NT2/D1 (cell line): ENCODE measurements at regions not wholly inside any gene's neighbourhood (a gene's known extent, or its start where the extent isn't known, plus 50 kb on each side); places are given as distances from the start of the nearest gene placed in this dataset.
A peak's percentile ranks its signal among the peaks of the same experiment; 100 is the strongest.

Experiments
- DNase-seq: peaks from one replicate; pipeline ENCODE4 v3.0.0-alpha.2; 2011; ENCODE audit warnings: low read depth, low spot score
- H3K27me3 ChIP-seq: 2 replicates; pipeline ENCODE4 v1.6.0; 2011; ENCODE audit warnings: mild to moderate bottlenecking; ENCODE audit not compliant: insufficient read length, insufficient read depth
- H3K36me3 ChIP-seq: 2 replicates; pipeline ENCODE4 v1.6.1; 2011; ENCODE audit warnings: mild to moderate bottlenecking, low read length, mixed read lengths; ENCODE audit not compliant: insufficient read depth, insufficient read length
- H3K4me1 ChIP-seq: 2 replicates; pipeline ENCODE4 v1.5.1; 2011; ENCODE audit not compliant: insufficient read depth, insufficient read length
- H3K4me3 ChIP-seq: 2 replicates; pipeline ENCODE4 v1.5.1; 2011; ENCODE audit warnings: low read depth; ENCODE audit not compliant: insufficient read length
- H3K9ac ChIP-seq: 2 replicates; pipeline ENCODE4 v1.6.0; 2011; ENCODE audit warnings: low read depth; ENCODE audit not compliant: insufficient read length
- H3K9me3 ChIP-seq: 2 replicates; pipeline ENCODE4 v1.5.1; 2011; ENCODE audit warnings: mild to moderate bottlenecking, low read length; ENCODE audit not compliant: insufficient read depth
- SUZ12 ChIP-seq: IDR thresholded peaks from 2 replicates; pipeline ENCODE4 v1.6.1; 2011; ENCODE audit not compliant: insufficient read length, insufficient read depth; ENCODE audit errors: extremely low read depth
- YY1 ChIP-seq: IDR thresholded peaks from 2 replicates; pipeline ENCODE4 v1.6.1; 2011; ENCODE audit not compliant: insufficient read length, insufficient read depth
- ZNF274 ChIP-seq: IDR thresholded peaks from 2 replicates; pipeline ENCODE4 v1.6.1; 2011; ENCODE audit warnings: mild to moderate bottlenecking, low read depth, low read length

- Histone ChIP-seq H3K9ac (no peak overlapping the region), H3K4me3 (no peak overlapping the region), H3K4me1 (no peaks in the 10 kb centered on the region), H3K27me3 (no peaks in the 10 kb centered on the region), H3K9me3 (no peaks in the 10 kb centered on the region), H3K36me3 (no peaks in the 10 kb centered on the region)
- peak; percentile 40 for DNase-seq
- TF ChIP-seq ZNF274 (no peak), YY1 (no peak), SUZ12 (no peak)
These were observed 287.0 kb downstream of the FAT3 start for GRCh38 chr11:92511522-92512203.

GRCh38 chr11:92512204-92512569 lies 287.6 kb downstream of the FAT3 start:
- TF ChIP-seq SUZ12 = no peak
- TF ChIP-seq ZNF274 = no peak
- TF ChIP-seq YY1 = no peak
- H3K27me3 ChIP-seq = no peaks in the 10 kb centered on the region

GRCh38 chr11:92523611-92524010 lies 299.0 kb downstream of the FAT3 start:
- Histone ChIP-seq H3K9me3 (no peaks in the 10 kb centered on the region), H3K9ac (no peak overlapping the region), H3K36me3 (no peaks in the 10 kb centered on the region), H3K4me1 (no peaks in the 10 kb centered on the region), H3K27me3 (no peaks in the 10 kb centered on the region), H3K4me3 (no peak overlapping the region)
- no peak for DNase-seq
- no peak for TF ChIP-seq YY1
- TF ChIP-seq ZNF274 = no peak
- no peak for TF ChIP-seq SUZ12

More at GRCh38 chr11:92512204-92512569, 287.6 kb downstream of the FAT3 start:
- no peaks in the 10 kb centered on the region for H3K36me3 ChIP-seq
- H3K4me1 ChIP-seq = no peaks in the 10 kb centered on the region
- no peak overlapping the region for H3K9ac ChIP-seq
- DNase-seq = no peak
- H3K9me3 ChIP-seq = no peaks in the 10 kb centered on the region
- H3K4me3 ChIP-seq = no peak overlapping the region

GRCh38 chr11:92524542-92524941 lies 299.9 kb downstream of the FAT3 start:
- TF ChIP-seq YY1 (no peak), SUZ12 (no peak), ZNF274 (no peak)
- Histone ChIP-seq H3K27me3 (no peaks in the 10 kb centered on the region), H3K9me3 (no peaks in the 10 kb centered on the region), H3K9ac (no peak overlapping the region), H3K36me3 (no peaks in the 10 kb centered on the region), H3K4me1 (no peaks in the 10 kb centered on the region), H3K4me3 (no peak overlapping the region)
- no peak for DNase-seq

- H3K36me3 ChIP-seq = no peaks in the 10 kb centered on the region
- no peaks in the 10 kb centered on the region for H3K27me3 ChIP-seq
- no peak overlapping the region for H3K4me3 ChIP-seq
- H3K9me3 ChIP-seq = no peaks in the 10 kb centered on the region
- no peaks in the 10 kb centered on the region for H3K4me1 ChIP-seq
- TF ChIP-seq YY1 = no peak
- TF ChIP-seq ZNF274 = no peak
- TF ChIP-seq SUZ12 = no peak
- DNase-seq = no peak
- H3K9ac ChIP-seq = no peak overlapping the region
These were observed 302.8 kb downstream of the FAT3 start for GRCh38 chr11:92527467-92527866.

GRCh38 chr11:92528001-92528400 lies 303.4 kb downstream of the FAT3 start:
- Histone ChIP-seq H3K9me3 (no peaks in the 10 kb centered on the region), H3K27me3 (no peaks in the 10 kb centered on the region), H3K36me3 (no peaks in the 10 kb centered on the region), H3K9ac (no peak overlapping the region), H3K4me1 (no peaks in the 10 kb centered on the region), H3K4me3 (no peak overlapping the region)
- DNase-seq = no peak
- TF ChIP-seq YY1 = no peak
- TF ChIP-seq ZNF274 = no peak
- TF ChIP-seq SUZ12 = no peak

GRCh38 chr11:92531065-92531739 lies 306.6 kb downstream of the FAT3 start:
- no peaks in the 10 kb centered on the region for H3K27me3 ChIP-seq
- no peak for DNase-seq
- no peak overlapping the region for H3K9ac ChIP-seq
- no peak overlapping the region for H3K4me3 ChIP-seq
- TF ChIP-seq YY1 (no peak), ZNF274 (no peak), SUZ12 (no peak)
- H3K4me1 ChIP-seq = no peaks in the 10 kb centered on the region
- no peaks in the 10 kb centered on the region for H3K9me3 ChIP-seq
- no peaks in the 10 kb centered on the region for H3K36me3 ChIP-seq

- DNase-seq = no peak
These were observed 309.2 kb downstream of the FAT3 start for GRCh38 chr11:92533657-92534335.

More at GRCh38 chr11:92533657-92534335, 309.2 kb downstream of the FAT3 start:
- no peaks in the 10 kb centered on the region for H3K36me3 ChIP-seq
- H3K9me3 ChIP-seq = no peaks in the 10 kb centered on the region
- no peaks in the 10 kb centered on the region for H3K4me1 ChIP-seq
- H3K4me3 ChIP-seq = no peak overlapping the region
- no peaks in the 10 kb centered on the region for H3K27me3 ChIP-seq
- H3K9ac ChIP-seq = no peak overlapping the region
- no peak for TF ChIP-seq ZNF274
- no peak for TF ChIP-seq SUZ12
- no peak for TF ChIP-seq YY1
